Stromal cell of bone marrow (primary cell): ENCODE measurements at regions not wholly inside any gene's neighbourhood (a gene's known extent, or its start where the extent isn't known, plus 50 kb on each side); places are given as distances from the start of the nearest gene placed in this dataset.
"Not testable (repeated sequence)": the region's sequence is repeated elsewhere in the genome, so short reads cannot be mapped to it uniquely, and the experiment has no call there.

Experiments
- DNase-seq: peaks from one replicate; pipeline ENCODE4 v3.0.0-alpha.2; 2012; ENCODE audit warnings: low read depth

DNA sequence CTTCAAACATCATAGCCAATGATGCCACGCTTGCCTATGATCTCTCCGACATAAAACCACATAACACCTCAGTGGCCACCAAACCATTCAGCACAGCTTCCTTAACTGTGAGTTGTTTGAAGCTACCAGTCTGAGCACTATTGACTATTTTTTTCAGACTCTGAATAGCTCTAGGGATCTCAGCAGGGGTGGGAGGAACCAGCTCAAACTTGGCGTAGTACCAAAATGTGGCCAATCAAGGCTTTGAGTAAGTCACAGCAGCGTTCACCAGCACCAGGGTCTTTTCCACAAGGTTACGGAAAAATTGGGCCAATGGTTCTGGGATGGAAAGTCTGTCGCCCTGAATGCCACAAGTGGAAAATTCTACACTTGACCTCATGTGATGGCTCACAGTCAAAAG lies 70.6 kb downstream of the SMPDL3A start:
- no peak for DNase-seq

DNA sequence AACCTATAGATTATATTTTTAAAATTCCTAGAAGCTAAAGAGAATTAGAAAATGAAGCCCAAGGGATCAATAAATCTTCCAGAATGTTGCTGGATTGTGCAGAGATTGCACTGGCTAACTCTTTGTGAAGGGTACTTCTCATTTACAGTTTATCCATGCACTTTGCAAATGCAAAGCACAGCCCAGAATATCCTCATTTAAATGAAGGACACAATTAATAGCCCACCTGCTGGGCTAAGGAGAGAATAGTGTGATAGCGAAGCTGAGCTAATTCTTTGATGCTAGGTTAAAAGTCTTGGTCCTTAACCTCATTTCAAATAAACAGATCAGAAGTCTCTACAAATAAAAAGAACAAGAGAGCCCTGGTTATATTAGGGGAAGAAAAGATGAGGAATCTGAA lies 72.5 kb downstream of the SMPDL3A start:
- DNase-seq = no peak

DNA sequence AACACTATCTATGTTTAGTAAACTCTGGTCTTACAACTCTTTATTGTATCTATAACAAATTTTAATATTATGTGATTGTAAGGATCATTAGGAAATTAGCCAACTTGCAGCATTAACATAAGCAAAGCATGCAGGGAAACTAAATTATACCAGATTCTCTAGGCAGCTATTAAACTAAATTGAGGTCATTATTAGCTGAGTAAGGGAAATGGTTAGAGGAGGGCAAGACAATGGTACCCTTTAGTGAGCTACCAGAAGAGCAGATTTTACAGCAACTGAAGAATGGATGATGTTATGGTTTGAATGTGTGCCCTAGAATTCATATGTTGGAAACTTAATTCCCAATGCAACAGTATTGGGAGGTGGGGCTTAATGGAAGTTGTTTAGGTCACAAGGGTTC lies 79.1 kb downstream of the SMPDL3A start:
- DNase-seq = no peak

DNA sequence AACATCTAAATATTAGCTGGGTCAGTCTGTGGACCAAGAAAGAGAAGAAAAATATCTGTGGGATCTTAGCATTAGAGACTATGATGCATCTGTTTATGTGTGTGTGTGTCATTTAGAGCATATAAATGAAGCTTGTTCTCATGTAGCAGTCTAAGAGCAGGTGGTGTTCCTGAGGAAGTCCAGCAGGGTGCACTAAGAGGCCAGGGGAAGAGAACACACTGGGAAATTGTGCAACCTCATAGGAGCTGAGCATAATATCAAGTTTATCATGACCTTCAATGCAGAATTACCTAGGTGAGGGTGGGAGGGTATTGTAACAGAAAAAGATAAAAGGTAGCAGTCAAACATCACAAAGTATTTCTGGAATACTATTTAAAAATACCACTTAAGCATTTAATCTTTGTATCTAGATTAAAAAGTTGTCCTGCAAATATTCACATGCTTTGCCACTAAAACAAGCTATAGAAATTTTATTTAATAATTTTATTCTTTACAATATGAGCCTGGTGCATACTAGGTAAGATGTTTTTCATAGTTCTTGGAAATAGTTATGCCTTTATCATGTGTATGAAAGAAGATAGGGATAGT lies 80.5 kb downstream of the SMPDL3A start:
- DNase-seq = peak; percentile 9

DNA sequence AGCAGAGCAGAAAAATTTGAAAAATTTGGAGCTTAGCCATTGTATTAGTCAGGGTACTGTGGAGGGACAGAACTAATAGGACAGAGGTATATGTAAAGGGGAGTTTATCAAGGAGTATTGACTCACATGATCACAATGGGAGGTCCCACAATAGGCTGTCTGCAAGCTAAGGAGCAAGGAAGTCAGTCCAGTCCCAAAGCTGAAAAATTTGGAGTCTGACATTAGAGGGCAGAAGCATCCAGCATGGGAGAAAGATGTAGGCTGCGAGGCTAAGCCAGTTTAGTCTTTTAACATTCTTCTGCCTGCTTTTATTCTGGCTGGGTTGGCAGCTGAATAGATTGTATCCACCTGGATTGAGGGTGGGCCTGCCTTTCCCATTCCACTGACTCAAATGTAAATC lies 82.0 kb downstream of the SMPDL3A start:
- no peak for DNase-seq

- DNase-seq = no peak
Observed at GRCh38 chr6:122872311-122872710, 83.3 kb downstream of the SMPDL3A start.

DNA sequence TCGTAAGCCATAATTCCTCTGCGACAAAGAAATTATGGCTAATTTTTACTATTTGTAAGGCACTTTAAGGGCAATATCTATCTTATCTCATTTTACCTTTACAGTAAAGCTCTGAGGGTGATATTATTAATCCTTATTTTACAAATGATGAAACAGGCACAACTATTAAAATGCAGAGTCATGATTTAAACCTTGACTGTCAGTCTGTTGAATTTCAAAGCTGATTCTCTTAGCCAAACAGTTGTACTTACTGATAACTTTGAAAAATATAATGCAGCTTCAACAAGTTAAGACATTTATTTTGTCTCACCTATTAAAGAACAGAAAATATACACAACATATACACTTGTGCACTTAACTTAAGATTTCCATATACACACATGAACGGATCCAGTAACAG lies 88.2 kb downstream of the SMPDL3A start:
- no peak for DNase-seq

- DNase-seq = no peak
Observed at GRCh38 chr6:122878796-122879195, 89.7 kb downstream of the SMPDL3A start.

DNA sequence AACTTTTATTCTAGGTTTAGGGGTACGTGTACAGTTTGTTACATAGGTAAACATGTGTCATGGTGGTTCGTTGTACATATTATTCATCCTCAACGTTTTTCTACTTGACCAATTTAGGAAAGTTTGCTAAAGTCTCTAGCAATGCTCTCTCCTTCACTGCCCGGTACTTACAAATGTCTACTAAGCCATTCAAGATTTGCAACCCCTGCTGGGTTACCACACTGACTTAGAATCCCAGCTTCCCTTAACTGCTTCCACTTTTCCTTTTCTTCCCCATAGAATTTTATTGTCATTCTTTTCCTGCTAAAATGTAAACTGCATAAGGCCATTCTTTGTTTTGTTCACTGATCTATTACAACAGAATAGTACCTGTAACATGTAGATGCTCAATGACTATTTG lies 97.4 kb downstream of the SMPDL3A start:
- DNase-seq = no peak

- no peak for DNase-seq
Observed at GRCh38 chr6:122887941-122888340, 98.9 kb downstream of the SMPDL3A start.

DNA sequence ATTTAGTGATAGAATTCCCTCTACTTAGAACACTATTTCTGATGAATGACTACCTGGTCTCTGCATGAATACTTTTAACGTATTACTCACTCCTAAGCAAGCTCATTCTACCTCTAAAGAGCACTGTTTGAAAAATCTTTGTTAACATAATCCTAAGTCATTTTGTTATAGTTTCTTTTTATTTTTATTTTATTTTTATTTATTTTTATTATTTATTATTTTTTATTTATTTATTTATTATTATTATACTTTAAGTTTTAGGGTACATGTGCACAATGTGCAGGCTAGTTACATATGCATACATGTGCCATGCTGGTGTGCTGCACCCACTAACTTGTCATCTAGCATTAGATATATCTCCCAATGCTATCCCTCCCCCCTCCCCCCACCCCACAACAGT lies 99.6 kb downstream of the SMPDL3A start:
- not testable (repeated sequence) for DNase-seq

- DNase-seq = no peak
Observed at GRCh38 chr6:122890250-122890649, 101.2 kb downstream of the SMPDL3A start.

DNA sequence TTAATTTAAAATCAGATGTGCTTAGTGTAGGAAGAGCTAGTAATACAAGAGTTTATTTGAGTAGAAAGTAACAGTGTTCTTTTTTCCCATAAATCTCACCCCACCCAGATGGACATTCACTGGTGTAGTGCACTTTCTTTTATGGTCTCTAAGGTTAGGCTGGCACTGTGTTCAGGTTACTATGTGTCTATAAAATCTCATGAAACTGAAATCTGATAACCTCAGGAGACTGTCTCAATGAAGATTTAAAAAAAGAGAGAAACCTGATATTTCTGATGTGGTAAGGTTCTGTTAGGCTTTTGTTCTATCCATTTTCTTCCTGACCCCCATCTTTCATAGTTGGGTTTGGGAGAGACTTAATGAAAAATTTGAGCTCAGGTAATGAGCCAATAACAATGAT lies 101.2 kb upstream of the CLVS2 start:
- DNase-seq = no peak

DNA sequence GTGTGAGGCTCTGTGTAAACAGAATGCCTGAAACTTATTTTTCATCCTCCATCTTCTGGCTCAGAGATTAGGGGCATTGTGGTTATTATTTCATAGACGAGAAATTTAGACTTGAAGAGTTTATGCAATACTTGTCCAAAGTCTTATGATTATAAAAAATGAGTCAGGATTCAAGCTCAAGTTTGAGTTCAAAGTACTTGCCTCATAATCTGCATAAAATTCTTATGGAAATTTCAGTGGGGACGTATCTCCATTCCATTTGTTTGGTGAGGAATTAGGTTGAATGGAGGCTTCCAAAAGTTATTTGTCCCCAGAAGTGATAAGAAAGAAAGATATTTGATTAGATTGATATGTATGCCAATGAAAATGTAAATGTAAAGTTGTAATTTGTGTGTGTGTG lies 93.7 kb upstream of the CLVS2 start:
- DNase-seq = no peak

DNA sequence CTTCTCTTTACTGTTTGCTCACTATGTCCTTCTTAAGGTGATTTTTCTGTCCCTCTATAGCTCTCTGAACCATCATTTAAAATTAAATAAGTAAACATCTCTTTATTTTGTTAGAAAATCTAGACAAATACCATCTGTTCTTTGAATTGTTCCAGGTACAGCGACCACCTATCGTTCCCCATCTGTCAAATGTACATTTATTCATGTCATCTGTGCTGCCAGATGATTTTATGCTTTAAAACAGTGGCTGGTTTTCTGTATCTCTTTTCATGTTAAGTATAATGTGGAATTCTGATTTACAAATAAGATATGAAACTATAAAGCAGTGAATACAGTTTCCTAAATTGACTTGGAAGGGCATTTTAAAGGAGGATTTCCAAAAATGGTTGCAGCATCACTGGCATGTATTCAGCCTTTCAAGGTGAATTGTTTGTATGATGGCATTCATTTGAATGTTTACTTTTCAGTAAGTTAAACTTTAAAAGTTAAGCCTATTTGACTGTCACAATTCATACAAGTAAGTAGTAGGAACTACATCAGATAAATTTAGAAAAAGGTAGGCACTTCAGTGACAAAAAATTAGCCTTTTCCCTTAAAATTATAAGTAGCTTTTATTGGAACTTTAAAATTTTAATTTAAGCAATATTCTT lies 92.6 kb upstream of the CLVS2 start:
- DNase-seq = no peak

DNA sequence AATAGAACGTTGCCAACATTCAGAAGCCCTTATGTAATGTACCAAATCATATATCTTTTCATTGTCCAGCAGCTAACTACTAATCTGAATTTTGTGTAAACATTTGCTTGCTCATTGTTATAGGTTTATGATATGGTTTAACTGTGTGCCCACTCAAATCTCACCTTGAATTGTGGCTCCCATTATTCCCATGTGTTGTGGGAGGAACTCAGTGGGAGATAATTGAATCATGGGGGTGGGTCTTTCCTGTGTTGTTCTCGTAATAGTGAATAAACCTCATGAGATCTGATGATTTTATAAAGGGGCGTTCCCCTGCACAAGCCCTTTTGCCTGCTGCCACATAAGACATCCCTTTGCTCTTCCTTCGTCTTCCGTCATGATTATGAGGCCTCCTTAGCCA lies 91.9 kb upstream of the CLVS2 start:
- DNase-seq = no peak

GRCh38 chr6:122913558-122913957 lies 82.5 kb upstream of the CLVS2 start:
- DNase-seq = no peak

GRCh38 chr6:122918714-122919113 lies 77.3 kb upstream of the CLVS2 start:
- DNase-seq = no peak

GRCh38 chr6:122930252-122931180 lies 65.5 kb upstream of the CLVS2 start:
- DNase-seq = no peak

DNA sequence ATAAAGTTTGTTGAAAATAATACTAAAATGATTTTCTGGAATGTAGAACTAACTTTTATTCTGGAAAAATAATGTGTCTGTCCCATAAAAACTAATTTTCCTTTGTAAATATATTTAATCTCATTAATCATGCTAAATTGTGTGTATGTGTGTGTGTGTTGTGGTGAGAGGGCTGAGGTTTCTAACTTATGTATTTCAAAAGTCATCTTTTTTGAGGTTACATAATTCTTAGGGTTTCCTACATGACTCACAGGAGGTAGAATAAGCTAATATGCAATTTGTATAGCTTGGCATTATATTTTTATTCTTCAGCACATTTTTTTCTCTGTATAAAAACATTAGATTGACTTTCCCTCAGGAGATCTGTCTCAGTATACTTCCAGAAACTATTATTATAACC lies 64.1 kb upstream of the CLVS2 start:
- no peak for DNase-seq

DNA sequence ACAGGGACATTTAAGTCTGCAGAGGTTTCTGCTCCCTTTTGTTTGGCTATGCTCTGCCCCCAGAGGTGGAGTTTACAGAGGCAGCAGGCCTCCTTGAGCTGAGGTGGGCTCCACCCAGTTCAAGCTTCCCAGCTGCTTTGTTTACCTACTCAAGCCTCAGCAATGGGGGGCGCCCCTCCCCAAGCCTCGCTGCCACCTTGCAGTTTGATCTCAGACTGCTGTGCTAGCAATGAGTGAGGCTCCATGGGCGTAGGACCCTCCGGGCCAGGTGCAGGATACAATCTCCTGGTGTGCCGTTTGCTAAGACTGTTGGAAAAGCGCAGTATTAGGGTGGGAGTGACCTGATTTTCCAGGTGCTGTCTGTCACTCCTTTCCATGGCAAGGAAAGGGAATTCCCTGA lies 51.1 kb upstream of the CLVS2 start:
- not testable (repeated sequence) for DNase-seq
